Right renal cortex interstitium (tissue), 3 donors: ENCODE measurements at regions not wholly inside any gene's neighbourhood (a gene's known extent, or its start where the extent isn't known, plus 50 kb on each side); places are given as distances from the start of the nearest gene placed in this dataset.
A peak's percentile ranks its signal among the peaks of the same experiment; 100 is the strongest.
"Not testable (repeated sequence)": the region's sequence is repeated elsewhere in the genome, so short reads cannot be mapped to it uniquely, and the experiment has no call there.

Experiments used
- DNase-seq, 3 donors: peaks; one replicate each; pipeline ENCODE4 v3.0.0-alpha.2; 2013; ENCODE audit warnings: low read depth in 3 of 3, low spot score in 2 of 3

DNA sequence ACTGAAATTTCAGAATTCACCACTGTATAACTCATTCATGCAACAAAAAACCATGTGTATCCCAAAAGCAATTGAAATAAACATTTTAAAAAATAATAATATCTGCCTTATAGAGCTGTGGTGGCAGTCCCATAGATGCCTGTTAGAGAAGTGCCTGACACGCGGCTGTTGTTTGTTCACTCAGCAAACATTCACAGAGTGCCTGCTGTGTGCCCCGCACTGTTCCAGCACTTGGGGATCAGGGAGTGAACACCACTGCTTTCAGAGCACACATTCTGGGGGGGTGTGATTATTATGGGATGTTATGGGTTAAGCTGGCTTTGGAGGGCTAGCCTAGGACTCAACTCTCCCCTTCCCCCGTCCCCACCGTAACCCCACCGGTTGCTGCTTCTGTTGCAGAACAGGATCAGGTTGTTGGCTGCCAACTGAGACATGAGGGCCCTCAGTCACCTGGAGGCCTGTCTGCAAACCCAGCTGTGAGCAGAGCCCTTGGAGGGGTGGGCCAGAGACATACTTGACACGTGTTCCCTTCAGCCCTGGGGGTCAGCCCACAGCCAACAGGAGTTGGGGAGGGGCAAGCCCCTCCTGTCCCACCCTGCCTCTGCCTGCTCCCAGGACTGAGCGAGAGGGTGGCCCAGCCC is 103.3 kb upstream of the CIBAR2 start:
- no peak for DNase-seq

DNA sequence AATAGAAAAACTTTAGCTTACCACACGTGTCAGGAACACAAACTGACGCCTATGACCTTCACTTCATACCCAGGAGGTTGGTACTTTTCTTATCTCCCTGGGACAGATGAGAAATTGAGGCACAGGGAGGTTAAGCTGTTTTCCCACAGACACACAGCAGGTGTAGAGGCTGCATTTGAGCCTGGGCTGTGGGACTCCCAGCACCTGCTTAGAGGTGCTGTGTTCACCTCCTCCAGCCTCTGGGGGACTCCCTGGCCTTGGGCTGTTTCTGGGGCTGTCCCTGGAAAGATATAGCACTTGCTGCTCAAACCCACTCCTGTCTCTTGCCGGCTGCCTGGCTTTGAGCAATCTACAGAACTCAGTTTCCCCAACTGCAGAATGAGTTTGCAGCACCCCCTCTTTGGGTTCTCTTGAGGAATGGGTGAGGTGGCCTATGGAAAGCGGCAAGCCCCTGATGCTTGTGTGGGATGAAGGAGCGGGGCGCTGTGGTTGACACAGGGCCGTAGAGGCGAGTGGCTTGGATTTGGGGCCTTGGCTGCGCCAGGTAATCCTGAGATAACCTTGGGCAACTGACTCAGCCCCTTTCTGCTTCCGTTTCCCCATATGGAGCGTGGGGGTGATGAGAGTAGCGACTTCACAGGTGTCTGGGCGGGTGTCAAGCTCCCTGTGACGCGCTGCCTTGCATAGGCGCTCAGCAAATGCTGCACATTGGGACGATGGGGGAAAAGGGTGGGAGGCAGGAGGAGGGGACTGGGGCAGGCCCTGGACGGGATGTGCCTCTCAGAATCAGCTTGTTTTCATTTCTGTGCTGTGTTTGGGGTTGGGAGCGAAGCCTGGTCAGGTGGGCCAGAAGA is 104.5 kb upstream of the CIBAR2 start:
- DNase-seq: no peak

DNA sequence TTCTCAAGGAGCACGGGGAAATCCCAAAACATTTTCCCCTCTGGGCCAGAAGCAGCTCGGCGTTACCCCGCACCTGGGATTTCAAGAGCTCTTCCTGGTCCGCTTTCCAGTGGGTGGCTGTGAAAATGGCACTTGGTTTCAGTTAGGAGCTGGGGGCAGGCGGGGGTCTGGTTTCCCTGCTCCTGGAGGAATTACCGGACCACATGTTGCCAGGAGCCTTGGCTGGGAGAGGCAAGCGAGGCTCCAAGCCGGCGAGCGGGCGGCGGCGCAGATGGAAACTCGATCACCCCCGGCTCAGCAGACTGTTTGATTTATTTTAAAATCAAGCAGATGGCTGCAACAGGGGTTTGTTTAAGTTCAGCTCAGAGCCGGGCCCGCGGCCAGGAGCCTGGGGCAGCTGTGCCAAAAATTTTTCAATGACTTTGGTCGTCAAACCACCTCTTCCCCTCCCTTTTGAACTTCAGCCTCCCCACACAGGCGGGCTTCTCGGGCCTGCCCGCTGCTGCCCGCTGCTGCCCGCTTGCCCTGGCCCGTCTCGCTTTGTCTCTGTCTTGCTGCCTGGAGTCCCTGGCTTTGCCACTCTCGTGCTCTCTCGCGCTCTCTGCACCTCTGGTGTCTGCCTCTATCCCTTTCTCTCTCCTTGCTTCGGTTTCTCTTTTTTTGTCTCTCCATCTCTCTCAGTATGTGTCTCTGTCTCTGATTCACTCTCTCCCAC is 108.0 kb upstream of the CIBAR2 start:
- peak; percentile 68 to 78 (median 74) for DNase-seq

DNA sequence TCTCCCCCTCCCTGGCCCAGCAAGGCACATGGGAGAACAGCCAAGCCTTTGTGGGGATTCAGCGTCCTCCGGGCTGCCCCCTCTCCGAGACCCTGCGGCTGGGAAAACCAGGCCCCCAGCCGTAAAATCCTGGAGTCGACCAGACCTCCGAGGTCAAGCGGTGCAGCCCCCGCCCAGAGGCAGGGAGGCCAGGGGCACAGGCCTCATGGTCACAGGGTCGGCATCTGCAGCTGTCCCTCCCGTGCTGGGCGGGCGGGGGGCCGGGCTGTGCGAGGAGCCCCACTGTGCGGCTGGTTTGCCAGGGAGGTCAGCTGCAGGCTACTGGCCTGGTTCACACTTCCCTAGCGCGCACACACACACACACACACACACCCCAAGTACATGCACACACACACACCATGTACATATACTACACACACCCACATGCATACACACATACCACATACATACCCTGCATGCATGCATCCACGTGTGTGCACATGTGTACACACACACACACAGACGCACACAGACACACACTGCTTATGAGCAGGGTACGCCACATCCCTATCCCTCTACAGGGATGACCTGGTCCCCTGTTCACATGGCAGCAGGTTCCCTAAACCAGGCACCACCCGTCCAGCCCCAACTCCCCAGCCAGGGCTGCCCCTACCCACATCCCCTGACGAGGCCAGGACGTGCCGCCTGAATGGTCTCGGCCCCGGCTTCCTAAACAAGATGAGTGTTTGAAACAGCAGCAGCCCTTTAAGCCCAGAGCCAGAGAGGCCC is 108.9 kb upstream of the CIBAR2 start:
- no peak for DNase-seq

DNA sequence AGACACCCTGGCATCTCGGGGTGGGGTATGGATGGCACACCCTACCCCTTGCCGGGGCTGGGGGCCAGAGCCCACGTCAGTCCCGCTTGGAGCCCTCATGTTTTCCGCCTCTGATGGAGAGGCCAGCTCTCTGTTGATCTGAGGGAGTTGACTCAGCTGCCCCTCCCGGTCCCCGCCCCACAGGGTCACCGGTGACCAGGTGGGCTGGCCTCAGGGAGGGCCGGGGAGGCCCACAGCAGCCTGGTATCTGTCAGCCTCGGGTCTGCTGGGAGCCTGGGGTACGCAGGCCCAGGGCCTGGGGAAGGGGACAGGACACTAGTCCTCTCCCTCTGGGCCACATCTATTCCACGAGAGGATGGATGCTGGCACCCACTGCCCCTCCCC is 109.5 kb upstream of the CIBAR2 start:
- DNase-seq: no peak

DNA sequence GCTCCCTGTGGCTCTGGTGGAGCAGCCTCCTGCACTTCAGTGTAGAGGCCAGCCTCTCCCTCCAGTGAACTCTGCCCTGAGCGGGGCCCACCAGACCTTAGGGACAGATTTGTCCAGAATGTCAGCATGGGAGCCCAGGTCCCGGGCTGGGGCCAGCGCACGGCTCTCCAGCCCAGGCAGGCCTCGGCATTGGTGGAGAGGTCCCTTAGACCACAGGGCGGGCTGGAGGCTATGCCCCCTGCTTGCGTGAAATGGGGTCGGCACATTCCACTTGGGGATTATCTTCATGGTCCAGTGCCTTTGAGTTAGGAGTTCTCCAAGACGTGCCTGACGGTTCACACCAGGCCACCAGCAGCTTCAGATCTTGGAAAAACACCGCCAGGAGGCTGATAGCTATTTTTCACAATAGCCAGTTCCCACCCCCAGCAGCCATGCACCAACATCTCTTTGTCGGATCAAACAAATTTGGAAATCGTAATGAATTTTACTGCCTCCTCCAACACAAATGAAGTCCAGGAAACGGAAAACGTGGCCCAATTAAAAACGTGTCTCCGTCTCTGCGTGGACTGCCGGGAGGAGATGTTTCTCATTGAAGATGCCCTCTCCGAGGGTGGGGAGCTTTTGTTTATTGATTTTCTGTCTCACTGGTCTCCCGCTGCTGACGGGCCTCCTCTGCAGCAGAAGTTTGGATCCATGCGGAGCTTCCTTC is 110.0 kb upstream of the CIBAR2 start:
- no peak for DNase-seq

DNA sequence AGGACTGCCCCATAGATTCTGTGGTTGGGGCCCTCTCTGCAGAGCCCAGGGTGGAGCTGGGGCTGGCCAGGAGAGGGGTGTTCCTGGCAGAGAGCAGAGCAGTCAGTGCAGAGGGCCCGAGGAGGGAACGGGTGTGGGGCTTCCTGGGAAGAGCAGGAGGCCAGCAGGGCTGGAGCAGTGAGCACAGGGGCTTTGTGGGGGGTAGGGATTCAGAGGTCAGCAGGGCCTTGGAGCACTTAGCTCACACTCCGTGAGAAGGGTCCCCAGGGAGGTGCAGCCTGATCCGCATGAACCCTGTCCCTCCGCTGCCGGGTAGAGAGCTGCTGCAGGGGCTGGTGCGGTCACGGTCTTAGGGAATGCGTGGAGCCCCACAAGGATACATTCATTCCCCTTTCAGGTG is 113.0 kb upstream of the CIBAR2 start:
- DNase-seq: no peak

DNA sequence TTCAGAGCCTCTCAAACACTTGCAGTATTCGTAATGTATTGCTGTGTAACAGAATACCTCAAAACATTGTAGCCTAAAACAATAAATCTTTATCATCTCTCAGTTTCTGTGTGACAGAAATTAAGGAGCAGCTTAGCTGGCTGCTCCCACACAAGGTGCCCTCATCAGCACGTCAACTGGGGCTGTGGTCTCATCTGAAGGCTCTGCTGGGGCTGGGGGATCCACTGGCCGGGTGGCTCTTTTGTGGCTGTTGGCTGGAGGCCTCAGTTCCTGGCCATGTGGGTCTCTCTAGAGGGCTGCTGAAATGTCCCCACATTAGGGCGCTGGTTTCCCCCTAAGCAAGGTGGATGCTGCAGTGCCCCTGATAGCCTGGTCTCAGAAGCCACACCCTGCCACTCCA is 113.4 kb upstream of the CIBAR2 start:
- no peak for DNase-seq

DNA sequence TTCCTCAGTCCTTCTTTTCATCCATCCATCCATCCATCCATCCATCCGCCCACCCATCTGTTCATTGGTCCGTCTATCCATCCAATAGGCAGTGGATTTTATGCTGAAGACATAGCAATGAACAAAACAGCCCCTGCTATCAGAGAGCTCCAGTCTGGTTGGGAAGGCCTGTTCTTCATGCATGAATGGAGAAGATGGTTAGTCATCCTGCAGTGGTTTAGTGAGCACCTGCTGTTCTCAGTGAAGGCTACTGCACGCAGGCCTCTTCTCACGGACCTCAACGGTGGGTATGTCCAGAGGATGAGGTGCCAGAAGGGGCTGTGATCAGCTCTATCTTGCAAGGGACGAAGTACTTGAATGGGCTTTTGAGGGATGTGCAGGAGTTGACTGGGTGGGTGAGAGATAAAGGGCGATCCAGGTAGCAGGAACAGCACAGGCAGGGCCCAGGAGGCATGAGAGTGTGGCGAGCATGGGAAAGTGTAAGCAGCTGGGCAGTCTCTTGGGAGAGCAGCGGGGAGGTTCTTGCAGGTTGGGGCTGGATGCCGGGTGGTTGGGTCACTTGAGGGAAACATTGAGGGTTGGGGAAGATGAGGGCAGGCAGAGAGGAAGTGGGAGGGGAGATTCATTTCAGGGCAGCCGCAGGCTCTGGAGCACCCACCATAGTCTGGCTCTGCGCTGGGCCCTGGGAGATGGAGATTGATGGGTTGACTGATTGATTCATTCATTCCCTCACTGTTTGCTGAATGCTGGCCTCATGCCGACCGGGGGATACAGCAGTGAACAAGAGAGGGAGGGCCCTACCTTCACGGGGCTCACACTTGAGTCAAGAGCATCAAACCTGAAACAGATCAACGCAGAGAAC is 115.0 kb upstream of the CIBAR2 start:
- no peak for DNase-seq

DNA sequence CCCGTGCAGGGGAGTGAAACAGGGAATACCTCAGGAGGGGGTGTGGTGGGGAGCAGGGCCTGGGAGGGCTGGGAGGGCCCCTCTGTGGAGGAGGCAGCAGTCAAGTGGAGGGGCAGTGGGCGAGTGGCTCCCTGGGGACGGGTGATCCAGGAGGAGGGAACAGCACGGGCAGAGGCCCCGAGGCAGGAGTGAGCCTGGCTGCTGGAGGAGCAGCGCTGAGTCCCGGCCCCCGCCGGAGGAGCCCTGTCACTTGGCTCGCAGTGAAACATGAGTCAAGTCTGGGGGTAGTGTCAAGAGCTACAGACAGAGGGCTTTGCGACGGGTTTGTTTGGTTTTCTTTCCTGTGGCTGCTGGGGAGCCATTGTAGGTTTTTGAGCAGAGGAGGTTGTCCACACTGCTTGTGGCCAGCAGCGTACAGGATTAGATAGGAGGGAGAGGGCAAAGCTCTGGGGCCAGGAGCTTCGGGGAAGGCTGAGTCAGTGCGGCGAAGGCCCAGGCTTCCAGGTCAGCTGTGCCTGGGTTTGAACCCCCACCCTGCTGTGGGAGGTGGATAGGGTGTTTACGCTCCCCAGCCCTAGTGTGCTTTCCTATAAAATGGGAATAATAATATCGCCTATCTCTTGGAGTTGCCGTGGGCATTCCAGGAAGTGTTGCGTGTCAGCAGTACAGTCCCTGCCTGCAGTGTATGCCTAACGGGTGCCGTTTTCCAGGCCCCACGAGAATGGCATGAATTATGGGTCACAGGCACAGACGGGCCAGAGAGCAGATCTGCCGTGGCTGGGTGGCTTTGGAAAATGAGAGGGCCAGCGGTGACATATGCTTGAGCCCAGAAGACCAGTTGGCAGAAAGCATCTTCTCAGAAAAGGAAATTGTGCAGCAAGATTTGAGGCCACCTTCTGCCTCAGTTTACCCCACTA is 115.9 kb upstream of the CIBAR2 start:
- no peak for DNase-seq

DNA sequence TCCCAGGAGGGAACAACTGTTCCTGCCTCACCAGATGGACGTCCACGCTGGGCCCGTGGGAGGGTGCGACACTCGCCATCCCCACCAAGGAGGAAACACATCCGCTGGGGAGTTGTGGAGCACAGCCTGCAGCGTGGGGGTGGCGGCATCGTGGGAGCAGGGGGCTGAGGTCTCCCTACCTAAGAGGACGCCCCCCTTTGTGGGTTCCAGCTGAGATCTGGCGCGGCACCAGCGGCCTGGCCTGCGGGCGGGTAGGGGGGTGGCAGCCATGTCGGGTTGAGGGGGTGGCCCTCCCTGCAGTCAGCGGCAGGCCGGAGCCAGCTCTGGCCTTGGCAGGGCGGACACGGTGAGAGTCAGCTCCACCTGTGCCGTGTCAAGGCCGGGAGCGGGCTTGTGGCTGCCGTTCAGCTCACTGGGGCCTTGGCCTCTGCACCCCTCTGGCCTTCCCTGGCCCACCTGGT is 116.7 kb upstream of the CIBAR2 start:
- DNase-seq: no peak

DNA sequence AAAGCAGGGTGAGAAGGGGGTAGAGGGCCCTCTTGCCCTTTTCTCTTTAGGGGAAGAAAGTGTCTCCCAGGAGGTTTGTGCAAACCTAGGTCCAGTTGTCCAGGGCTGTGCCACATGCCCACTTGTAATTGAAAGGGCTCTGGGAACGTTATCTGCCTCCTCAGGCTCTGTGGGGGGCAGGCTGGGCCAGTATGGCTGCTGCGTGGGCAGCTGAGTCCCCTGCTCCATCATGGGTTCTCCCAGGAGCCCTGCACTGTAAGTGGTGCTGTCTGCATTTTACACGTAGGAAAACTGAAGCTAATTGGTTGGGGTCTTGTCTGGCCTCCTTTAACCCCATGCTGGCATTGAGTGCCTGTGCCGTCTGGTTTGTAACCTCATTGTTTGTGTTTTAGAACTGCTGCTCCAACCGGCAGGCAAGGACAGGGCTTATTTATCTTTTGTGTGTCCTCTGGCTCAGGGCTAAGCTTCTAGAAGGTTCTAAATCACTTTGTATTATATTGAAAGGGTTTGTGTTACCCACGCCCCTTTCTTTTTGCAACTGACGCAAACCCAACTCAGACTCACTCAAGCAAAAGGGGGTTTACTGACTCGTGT is 117.7 kb upstream of the CIBAR2 start:
- no peak for DNase-seq

DNA sequence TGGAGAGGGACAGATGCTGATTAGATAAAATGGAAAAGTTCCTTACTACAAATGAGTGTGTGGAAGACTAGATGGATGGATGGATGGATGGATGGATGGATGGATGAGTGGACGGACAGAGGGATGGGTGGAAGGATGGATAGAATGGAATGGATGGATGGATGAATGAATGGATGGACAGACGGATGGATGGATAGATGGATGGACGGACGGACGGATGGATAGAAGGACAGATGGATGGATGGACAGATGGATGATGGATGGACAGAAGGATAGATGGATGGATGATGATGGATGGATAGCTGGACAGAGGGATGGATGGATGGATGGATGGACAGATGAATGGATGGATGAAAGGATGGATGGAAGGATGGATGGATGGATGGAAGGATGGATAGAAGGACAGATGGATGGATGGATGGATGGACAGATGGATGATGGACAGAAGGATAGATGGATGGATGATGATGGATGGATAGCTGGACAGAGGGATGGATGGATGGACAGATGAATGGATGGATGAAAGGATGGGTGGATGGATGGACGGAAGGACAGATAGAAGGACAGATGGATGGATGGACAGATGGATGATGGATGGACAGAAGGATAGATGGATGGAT is 118.6 kb upstream of the CIBAR2 start:
- not testable (repeated sequence) for DNase-seq

DNA sequence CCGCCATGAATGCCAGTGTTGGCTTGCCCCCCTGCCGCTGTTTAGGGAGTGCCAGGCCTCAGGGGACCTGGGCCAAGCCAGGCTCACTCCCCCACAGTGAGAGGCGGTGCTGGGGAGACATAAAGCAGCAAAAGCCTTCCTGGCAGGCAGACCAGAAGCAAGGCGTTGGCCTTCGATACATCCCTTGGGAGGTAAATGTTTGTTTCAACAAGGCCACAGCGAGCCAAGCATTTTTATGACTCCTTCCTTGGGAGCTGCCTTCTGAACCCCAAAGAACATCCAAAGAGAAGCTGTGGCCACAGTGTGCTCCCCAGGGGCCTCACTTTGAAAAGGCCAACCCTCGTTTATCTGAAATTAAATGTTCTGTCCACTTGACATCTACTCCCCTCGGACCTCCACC is 119.7 kb upstream of the CIBAR2 start:
- no peak for DNase-seq

DNA sequence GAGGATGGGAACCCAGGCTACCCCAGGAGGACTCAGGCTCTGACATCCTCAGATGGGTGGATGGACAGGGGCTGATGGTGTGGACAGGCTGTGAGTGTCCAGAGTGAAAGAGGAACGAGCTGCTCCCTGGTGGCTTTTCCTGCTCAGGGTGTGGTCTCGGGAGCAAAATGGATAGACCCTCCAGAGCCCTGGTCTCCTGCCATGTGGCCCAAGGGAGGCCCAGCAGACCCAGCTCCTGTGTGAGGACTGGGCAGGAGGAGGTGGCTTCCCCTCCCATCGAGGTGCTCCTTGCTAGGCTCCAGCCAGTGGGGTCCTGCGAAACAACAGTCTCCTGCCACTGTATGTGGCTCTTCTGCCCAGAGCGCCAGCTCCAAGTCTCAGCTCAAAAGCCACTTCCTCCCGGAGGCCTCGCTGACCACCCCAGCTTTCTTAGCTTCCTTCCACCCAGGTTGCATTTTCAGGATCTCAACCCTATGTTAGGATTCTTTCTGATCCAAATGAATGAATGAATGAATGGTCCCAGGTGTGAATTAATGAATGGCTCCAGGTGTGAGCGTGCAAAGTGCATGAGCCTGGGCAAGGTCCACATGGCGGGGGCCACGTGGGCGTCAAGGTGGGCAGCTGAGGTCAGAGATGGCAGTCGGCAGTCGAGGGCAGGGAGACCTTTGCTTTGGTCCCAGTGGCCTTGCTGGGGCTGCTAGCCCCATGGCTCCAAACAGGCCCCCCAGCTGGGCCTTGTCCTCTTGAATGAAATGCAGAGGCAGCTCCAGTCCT is 120.3 kb upstream of the CIBAR2 start:
- DNase-seq: no peak

DNA sequence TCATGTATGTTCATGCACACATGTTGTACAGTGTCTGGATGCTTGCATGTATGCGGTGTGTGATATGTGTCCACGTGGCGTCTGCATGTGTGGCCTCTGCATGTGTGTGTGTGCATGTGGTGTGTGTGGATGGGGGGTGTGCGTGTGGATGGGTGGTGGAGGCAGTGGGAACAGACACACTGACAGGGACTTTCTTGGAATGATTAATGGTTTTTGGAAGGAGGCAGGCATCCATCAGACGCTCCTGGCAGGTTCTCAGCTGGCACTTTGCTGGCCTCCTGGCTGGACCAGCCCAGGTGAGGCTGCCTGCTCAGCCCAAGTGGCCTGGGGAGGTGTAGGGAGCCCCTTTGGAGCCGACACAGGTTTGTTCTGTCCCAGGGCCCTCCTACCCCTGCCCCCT is 121.2 kb upstream of the CIBAR2 start:
- no peak for DNase-seq
